Stomach smooth muscle (tissue), 2 donors: ENCODE measurements at regions not wholly inside any gene's neighbourhood (a gene's known extent, or its start where the extent isn't known, plus 50 kb on each side); places are given as distances from the start of the nearest gene placed in this dataset.

ENCODE experiments used
- H3K27ac ChIP-seq: one replicate; pipeline ENCODE4 v1.7.0; 2013; ENCODE audit warnings: mild to moderate bottlenecking, low read length, inconsistent platforms
- H3K27me3 ChIP-seq, 2 donors: one replicate each; pipeline ENCODE4 v1.7.0; 2013; ENCODE audit warnings: low read length in 2 of 2; ENCODE audit not compliant: insufficient read depth in 2 of 2, control insufficient read depth in 1 of 2
- H3K36me3 ChIP-seq, 2 donors: one replicate each; pipeline ENCODE4 v1.7.0; 2013; ENCODE audit warnings: low read length in 2 of 2; ENCODE audit not compliant: control insufficient read depth in 2 of 2, insufficient read depth in 2 of 2
- H3K4me1 ChIP-seq: one replicate; pipeline ENCODE4 v1.7.0; 2013; ENCODE audit warnings: low read length; ENCODE audit not compliant: control insufficient read depth, insufficient read depth
- H3K4me3 ChIP-seq, 2 donors: one replicate each; pipeline ENCODE4 v1.7.0; 2013; ENCODE audit warnings: low read length in 2 of 2
- H3K9ac ChIP-seq, 2 donors: one replicate each; pipeline ENCODE4 v1.7.0; 2013; ENCODE audit warnings: low read length in 2 of 2, mild to moderate bottlenecking in 1 of 2
- H3K9me3 ChIP-seq, 2 donors: one replicate each; pipeline ENCODE4 v1.7.0; 2013; ENCODE audit warnings: low read length in 2 of 2; ENCODE audit not compliant: control insufficient read depth in 2 of 2
- donor health status: healthy.
- donor health status: Pancreatic carcinoma.

DNA sequence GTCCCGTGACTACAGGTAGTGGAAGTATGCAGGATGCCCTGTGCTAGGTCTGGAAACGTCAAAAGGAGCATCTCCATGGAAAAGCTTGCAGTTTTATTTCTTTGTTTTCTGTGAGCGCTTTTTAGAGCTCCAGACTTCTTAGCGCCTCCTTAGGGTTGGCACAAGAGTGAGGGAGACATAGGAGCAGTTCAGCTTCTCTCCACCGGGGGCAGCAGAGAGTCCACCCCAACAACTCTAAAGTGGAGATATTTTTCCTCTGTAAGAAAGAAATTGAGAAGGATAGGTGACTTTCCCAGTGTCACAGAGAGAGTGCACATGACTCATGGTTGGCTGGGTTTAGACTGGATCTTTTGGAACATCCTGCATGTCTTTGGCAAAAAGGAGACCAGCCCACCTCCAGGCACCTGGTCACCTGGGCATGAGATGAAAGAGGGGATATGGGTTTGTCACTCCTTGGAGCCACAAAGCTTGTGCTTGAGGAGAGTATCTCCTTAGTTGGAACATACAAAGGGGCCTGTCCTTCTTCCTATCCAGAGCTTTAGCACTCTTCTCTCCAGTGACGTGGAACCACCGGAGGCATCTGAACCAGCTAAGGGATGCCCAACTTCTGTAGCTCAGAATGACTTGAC lies 637.7 kb downstream of the SEMA5A start:
- H3K4me3 ChIP-seq = no peak overlapping the region
- no peak overlapping the region for H3K9ac ChIP-seq
- no peaks in the 10 kb centered on the region for H3K4me1 ChIP-seq
- no peaks in the 10 kb centered on the region for H3K36me3 ChIP-seq
- H3K27ac ChIP-seq = no peak overlapping the region
- no peaks in the 10 kb centered on the region for H3K9me3 ChIP-seq
- H3K27me3 ChIP-seq = no peaks in the 10 kb centered on the region

DNA sequence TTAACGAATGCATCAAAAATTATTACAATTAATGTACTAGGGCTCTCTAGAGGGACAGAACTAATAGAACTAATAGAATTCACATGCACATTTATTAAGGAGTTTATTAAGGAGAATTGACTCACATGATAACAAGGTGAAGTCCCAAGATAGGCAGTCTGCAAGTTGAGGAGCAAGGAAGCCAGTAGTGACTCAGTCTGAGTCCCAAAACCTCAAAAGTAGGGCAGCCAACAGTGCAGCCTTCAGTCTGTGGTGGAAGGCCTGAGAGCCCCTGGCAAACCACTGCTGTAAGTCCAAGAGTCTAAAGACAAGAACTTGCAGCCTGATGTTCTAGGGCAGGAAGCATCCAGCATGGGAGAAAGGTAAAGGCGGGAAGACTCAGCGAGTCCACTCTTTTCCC lies 633.8 kb downstream of the SEMA5A start:
- Histone ChIP-seq H3K9me3 (no peaks in the 10 kb centered on the region), H3K27me3 (no peaks in the 10 kb centered on the region), H3K4me1 (no peaks in the 10 kb centered on the region), H3K9ac (no peak overlapping the region), H3K36me3 (no peaks in the 10 kb centered on the region), H3K4me3 (no peak overlapping the region), H3K27ac (no peak overlapping the region)

DNA sequence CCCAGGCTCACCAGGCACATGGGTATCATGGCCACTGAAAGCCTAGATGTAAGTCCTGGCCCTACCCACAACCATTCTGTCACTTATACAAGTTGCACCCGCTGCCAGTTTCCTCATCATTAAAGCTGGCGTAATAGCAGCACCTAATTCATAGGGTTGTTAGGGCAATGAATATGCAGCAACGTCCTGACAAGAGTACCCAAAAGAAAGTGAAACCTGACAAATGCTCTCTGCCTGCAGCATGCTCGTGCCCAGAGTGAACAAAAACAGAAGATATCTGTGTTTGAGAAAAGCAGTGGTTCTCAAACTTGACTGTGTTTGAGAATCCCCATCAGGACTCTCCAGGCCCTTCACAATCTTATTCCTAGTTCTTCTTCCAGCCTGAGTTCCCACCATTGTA lies 632.4 kb downstream of the SEMA5A start:
- Histone ChIP-seq H3K4me1 (no peaks in the 10 kb centered on the region), H3K27ac (no peak overlapping the region), H3K9me3 (no peaks in the 10 kb centered on the region), H3K4me3 (no peak overlapping the region), H3K36me3 (no peaks in the 10 kb centered on the region), H3K27me3 (no peaks in the 10 kb centered on the region), H3K9ac (no peak overlapping the region)

DNA sequence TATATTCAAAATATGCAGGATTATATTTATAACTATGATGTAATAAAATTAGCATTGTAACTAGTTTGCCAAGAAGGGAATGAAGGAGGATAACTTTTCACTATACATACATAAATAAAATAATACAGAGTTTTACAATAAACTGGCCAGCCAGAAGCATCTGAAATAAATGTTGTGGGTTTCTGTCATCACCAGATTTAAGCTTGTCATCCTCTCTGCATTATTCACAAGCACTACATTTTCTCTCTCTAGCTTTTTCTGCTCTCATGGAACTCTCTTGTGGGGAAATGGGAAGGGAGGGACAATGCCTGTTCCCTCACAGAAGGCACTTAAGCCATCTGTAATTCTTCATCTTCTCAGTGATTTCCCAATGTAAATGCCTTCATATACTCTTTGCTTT lies 626.8 kb downstream of the SEMA5A start:
- Histone ChIP-seq H3K36me3 (no peaks in the 10 kb centered on the region), H3K4me1 (no peaks in the 10 kb centered on the region), H3K27ac (no peak overlapping the region), H3K9me3 (no peaks in the 10 kb centered on the region), H3K4me3 (no peak overlapping the region), H3K9ac (no peak overlapping the region), H3K27me3 (no peaks in the 10 kb centered on the region)

DNA sequence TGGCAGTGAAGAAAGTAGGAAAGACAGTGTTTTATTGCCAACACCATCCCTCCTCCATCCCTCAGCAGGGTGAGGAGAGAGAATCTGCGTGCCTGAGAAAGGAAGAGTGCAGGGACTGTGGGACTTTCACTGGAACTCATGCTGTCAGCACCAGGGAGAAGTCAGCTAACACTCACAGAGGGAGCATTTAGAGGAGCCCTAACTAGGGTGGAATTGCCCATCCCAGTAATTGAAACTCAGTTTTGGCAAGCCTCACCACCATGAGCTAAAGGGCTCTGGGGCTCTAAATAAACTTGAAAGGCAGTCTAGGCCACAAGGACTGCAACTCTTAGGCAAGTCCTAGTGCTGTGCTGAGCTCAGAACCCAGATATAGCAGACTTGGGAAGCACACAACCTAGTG lies 622.3 kb downstream of the SEMA5A start:
- Histone ChIP-seq H3K9ac (no peak overlapping the region), H3K27me3 (no peaks in the 10 kb centered on the region), H3K27ac (no peak overlapping the region), H3K36me3 (no peaks in the 10 kb centered on the region), H3K9me3 (no peaks in the 10 kb centered on the region), H3K4me3 (no peak overlapping the region), H3K4me1 (no peaks in the 10 kb centered on the region)

DNA sequence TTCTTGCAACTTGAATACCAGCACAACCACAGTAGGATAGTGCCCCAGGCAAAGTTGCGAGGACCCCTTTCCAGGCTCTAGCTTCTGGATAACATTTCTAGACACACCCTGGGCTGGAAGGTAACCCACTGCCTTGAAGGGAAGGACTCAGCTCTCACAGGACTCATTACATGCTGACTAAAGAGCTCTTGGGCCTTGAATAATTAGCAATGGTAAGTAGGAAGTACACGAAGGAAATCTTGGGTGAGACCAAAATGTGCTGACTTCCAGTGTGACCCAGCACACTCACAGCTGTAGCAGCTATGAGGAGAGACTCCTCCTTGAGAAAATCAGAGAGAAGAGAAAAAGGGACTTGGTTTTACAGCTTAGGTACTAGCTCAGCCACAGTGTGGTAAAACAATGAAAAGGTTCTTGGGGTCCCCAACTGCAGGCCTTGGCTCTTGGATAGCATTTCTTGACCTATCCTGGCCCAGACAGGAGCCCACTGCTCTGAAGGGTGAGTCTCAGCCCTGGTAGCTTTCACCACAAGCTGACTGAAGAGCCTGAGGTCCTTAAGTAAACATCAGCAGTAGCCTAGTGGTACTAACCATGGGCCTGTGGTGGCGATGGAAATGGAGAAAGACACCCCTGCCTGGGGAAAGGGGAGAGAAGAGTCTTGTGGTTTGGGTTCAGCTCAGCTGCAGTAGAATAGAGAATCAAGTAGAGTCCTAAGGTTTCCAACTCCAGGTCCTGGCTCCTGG lies 621.7 kb downstream of the SEMA5A start:
- Histone ChIP-seq H3K4me3 (no peak overlapping the region), H3K27ac (no peak overlapping the region), H3K9ac (no peak overlapping the region), H3K9me3 (no peaks in the 10 kb centered on the region), H3K27me3 (no peaks in the 10 kb centered on the region), H3K36me3 (no peaks in the 10 kb centered on the region), H3K4me1 (no peaks in the 10 kb centered on the region)

DNA sequence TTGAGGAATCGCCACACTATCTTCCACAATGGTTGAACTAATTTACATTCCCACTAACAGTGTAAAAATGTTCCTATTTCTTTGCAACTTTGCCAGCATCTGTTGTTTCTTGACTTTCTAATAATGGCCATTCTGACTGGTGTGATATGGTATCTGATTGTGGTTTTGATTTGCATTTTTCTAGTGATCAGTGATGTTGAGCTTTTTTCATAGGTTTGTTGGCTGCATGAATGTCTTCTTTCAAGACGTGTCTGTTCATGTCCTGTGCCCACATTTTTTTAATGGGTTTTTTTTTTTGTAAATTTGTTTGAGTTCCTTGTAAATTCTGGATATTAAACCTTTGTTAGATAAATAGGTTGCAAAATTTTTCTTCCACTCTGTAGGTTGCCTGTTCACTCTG lies 615.9 kb downstream of the SEMA5A start:
- Histone ChIP-seq H3K4me1 (no peaks in the 10 kb centered on the region), H3K36me3 (no peaks in the 10 kb centered on the region), H3K27me3 (no peaks in the 10 kb centered on the region), H3K4me3 (no peak overlapping the region), H3K9ac (no peak overlapping the region), H3K27ac (no peak overlapping the region), H3K9me3 (no peaks in the 10 kb centered on the region)

DNA sequence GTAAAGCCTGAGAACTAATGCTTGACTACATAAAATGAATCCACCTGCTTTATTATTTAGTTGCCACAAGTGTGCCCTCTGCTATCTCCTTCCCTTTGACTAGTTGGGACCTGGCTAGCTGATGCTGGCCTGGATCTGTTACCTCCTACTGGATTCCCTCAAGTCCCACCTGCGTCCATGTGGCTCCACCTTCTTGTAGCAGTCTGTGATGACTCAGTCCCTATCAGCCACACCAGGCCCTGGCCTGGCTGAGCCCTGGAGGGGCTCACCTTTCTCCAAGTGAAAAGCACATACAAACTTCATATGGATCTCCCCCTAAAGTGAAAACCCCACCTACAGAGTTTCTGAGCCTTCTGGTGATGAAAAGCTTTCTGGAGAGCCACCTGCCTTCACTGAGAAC lies 611.4 kb downstream of the SEMA5A start:
- H3K4me3 ChIP-seq = no peak overlapping the region
- no peaks in the 10 kb centered on the region for H3K4me1 ChIP-seq
- H3K36me3 ChIP-seq = no peaks in the 10 kb centered on the region
- no peaks in the 10 kb centered on the region for H3K27me3 ChIP-seq
- no peak overlapping the region for H3K27ac ChIP-seq
- no peak overlapping the region for H3K9ac ChIP-seq
- peaks cover 0 to 8% of the 10 kb centered on the region in 2 donors for H3K9me3 ChIP-seq

DNA sequence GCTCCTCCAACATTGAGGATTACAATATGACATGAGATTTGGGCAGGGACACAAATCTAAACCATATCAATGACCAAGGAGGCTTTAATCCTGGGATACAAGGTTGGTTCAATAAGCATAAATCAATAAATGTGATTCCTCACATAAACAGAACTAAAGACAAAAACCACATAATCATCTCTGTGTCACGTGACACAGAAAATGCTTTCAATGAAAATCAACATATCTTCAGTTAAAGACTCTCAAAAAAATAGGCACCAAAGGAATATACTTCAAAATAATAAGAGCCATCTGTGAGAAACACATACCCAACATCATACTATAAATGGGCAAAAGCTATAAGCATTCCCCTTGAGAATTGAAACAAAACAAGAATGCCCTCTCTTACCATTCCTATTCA lies 604.9 kb downstream of the SEMA5A start:
- Histone ChIP-seq H3K4me3 (no peak overlapping the region), H3K9ac (no peak overlapping the region), H3K27ac (no peak overlapping the region), H3K27me3 (no peaks in the 10 kb centered on the region), H3K36me3 (no peaks in the 10 kb centered on the region), H3K4me1 (no peaks in the 10 kb centered on the region), H3K9me3 (peaks cover 0 to 4% of the 10 kb centered on the region in 2 donors)

DNA sequence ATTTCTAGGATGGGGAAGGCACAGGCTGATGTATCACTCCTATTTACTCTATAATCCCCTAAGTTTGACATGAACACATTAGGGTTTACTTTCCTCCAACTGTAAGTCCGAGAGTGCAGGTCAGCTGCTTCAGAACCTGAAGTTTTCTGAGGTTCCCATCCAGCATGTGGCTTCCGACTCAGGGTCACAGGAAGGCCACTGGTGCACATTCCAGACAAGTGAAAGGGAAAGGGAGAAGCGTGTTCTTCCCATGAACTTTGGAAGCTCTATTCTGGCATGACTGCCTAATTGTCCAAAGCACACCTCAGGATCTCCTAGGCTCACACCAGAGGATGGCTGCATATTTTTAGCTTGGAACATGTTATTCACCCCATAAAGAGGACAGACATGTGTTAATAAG lies 602.6 kb downstream of the SEMA5A start:
- no peak overlapping the region for H3K9ac ChIP-seq
- no peaks in the 10 kb centered on the region for H3K36me3 ChIP-seq
- no peak overlapping the region for H3K27ac ChIP-seq
- no peaks in the 10 kb centered on the region for H3K27me3 ChIP-seq
- H3K9me3 ChIP-seq = no peaks in the 10 kb centered on the region
- H3K4me3 ChIP-seq = no peak overlapping the region
- no peaks in the 10 kb centered on the region for H3K4me1 ChIP-seq

DNA sequence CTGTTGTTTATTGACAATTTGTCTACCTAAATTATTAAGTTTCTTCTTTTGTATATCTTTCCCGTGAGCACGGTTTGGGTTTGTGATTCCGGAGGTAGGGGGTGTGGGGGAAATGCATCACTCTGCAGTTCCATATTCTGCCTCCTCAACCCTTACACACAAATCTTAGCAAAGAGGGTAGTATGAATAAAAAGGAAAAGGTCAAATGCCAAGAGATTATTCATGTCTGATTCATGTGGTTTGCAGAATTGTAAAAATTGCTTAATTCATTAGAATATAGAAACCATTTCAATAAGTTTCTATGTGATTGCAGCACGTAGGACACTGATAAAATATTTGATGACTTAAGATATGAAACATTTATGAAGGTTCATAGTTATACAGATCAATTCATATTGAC lies 601.9 kb downstream of the SEMA5A start:
- H3K27ac ChIP-seq = no peak overlapping the region
- H3K36me3 ChIP-seq = no peaks in the 10 kb centered on the region
- H3K9ac ChIP-seq = no peak overlapping the region
- H3K27me3 ChIP-seq = no peaks in the 10 kb centered on the region
- no peaks in the 10 kb centered on the region for H3K4me1 ChIP-seq
- no peaks in the 10 kb centered on the region for H3K9me3 ChIP-seq
- no peak overlapping the region for H3K4me3 ChIP-seq
